Psoas muscle (tissue), 7 donors: ENCODE measurements at regions not wholly inside any gene's neighbourhood (a gene's known extent, or its start where the extent isn't known, plus 50 kb on each side); places are given as distances from the start of the nearest gene placed in this dataset.

Source experiments
- ATAC-seq, 4 donors: fragments of 200-7000 bp; cut with Tn5 transposase; one replicate each; pipeline ENCODE4 v1.9.1; 2020; ENCODE audit warnings: moderate library complexity in 3 of 4, mild to moderate bottlenecking in 2 of 4
- DNase-seq, 2 donors: peaks; one replicate each; pipeline ENCODE4 v3.0.0-alpha.2; 2020
- H3K27ac ChIP-seq: fragments of 200-600 bp; one replicate; pipeline ENCODE4 v1.8.0; 2022
- H3K27me3 ChIP-seq, 3 donors: fragments of 200-600 bp in 1 of 3; one replicate each; pipeline versions ENCODE4 v1.6.1 to v1.8.0; 2013 to 2022; ENCODE audit warnings: low read length in 2 of 3, mild to moderate bottlenecking in 2 of 3, moderate library complexity in 1 of 3; ENCODE audit not compliant: insufficient read depth in 3 of 3
- H3K36me3 ChIP-seq, 2 donors: fragments of 200-600 bp in 1 of 2; one replicate each; pipeline versions ENCODE4 v1.6.1 to v1.8.0; 2013 to 2022; ENCODE audit warnings: low read depth in 1 of 2, mild to moderate bottlenecking in 1 of 2, moderate library complexity in 1 of 2; ENCODE audit not compliant: insufficient read depth in 1 of 2
- H3K4me1 ChIP-seq: fragments of 200-600 bp; one replicate; pipeline ENCODE4 v1.8.0; 2022
- H3K4me3 ChIP-seq: fragments of 200-600 bp; one replicate; pipeline ENCODE4 v1.8.0; 2022; ENCODE audit warnings: mild to moderate bottlenecking
- H3K9me3 ChIP-seq: fragments of 200-600 bp; one replicate; pipeline ENCODE4 v1.8.0; 2022
- WGBS, 3 donors: extraction: QIAGEN DNeasy Blood & Tissue Kit; methylation state at CpG; one replicate each; pipeline versions ENCODE4 v1.1.6 to v1.1.7; 2013; 5-methylcytosine and 5-hydroxymethylcytosine counted together
- intact Hi-C, 2 donors: fragments of 100-400 bp; cut with DNase I; formaldehyde crosslinking; loops; one replicate each; pipeline versions ENCODE4 v1.11.0 to v1.14.2; 2022
- TF ChIP-seq, protein P1 (sequence below): fragments of 200-600 bp; IDR thresholded peaks from one replicate; pipeline ENCODE4 v1.8.0; 2022; ENCODE audit warnings: antibody characterized with exemption
- donor health status: healthy with polysubstance abuse.
- donor health status: DM: no; HTN: no; CAD: no; lungs with moderate emphysema.
- donor health status: Bipolar disorder and iron deficiency.
- donor health status: healthy.
- donor health status: DM: yes; HTN: yes; CAD: no.
- donor health status: DM: no; HTN: no; CAD: no.
- donor health status: DM: yes; HTN: yes; CAD: no.

DNA sequence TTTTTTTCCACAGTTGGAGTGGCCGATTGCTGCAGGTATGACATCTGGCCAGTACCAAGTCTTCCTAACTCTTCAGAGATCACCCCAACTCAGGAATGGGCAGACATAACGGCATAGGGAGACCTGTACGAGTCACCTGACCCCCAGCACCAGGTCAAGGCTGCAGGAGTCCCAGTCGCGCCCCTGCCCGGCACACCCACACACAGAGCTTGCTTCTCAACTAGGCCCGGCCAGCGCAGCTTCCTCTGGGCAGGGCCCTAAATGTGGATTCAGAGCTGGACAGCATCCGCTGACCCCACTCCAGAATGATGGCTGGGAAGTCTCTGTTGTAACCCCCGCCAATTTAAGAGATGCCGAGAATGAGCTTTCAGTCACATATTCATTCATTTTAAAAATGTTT lies 58.8 kb upstream of the CLDN14 start:
- whole genome bisulfite sequencing, 3 donors, result 86 to 90% (median 88%) methylated on average over 11 of the region's 11 CpGs
- Histone ChIP-seq H3K4me3 (no peak overlapping the region), H3K9me3 (no peaks in the 10 kb centered on the region), H3K27ac (no peak overlapping the region), H3K4me1 (no peaks in the 10 kb centered on the region), H3K36me3 (no peaks in the 10 kb centered on the region), H3K27me3 (peaks cover 0 to 40% (median 13%) of the 10 kb centered on the region in 3 donors)
- TF ChIP-seq, protein P1, sequence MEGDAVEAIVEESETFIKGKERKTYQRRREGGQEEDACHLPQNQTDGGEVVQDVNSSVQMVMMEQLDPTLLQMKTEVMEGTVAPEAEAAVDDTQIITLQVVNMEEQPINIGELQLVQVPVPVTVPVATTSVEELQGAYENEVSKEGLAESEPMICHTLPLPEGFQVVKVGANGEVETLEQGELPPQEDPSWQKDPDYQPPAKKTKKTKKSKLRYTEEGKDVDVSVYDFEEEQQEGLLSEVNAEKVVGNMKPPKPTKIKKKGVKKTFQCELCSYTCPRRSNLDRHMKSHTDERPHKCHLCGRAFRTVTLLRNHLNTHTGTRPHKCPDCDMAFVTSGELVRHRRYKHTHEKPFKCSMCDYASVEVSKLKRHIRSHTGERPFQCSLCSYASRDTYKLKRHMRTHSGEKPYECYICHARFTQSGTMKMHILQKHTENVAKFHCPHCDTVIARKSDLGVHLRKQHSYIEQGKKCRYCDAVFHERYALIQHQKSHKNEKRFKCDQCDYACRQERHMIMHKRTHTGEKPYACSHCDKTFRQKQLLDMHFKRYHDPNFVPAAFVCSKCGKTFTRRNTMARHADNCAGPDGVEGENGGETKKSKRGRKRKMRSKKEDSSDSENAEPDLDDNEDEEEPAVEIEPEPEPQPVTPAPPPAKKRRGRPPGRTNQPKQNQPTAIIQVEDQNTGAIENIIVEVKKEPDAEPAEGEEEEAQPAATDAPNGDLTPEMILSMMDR, result no peak
- ATAC-seq, result no peak
- DNase-seq, result no peak
- intact Hi-C loops, result no loop called here

DNA sequence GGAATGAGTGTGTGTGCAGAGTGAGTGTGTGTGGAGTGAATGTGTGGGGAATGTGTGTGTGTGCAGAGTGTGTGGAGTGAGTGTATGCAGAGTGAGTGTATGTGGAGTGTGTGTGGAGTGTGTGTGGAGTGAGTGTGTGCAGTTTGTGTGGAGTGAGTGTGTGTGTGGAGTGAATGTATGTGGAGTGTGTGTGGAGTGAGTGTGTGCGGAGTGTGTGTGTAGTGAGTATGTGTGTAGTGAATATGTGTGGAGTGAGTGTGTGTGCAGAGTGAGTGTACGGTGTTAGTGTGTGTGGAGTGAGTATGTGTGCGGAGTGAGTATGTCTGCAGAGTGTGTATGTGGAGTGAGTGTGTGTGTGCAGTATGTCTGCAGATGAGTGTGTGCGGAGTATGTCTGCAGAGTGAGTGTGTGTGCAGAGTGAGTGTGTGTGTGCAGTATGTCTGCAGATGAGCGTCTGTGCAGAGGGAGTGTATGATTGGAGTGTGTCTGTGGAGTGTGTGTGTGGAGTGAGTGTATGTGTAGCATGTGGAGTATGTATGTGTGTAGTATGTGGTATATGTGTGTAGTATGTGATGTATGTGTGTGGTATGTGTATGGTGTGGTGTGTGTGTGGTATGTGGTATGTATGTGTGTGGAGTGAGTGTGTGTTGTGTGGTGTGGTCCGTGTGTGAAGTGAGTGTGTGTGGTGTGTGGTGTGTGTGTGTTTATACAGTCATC lies 59.7 kb upstream of the CLDN14 start:
- no peak overlapping the region for H3K4me3 ChIP-seq
- no peaks in the 10 kb centered on the region for H3K36me3 ChIP-seq
- 81 to 95% (median 91%) methylated on average over 6 of the region's 6 CpGs for WGBS, 3 donors
- TF ChIP-seq, protein P1, result no peak
- H3K9me3 ChIP-seq, result no peaks in the 10 kb centered on the region
- DNase-seq (no peak), ATAC-seq (no peak)
- H3K4me1 ChIP-seq, result no peaks in the 10 kb centered on the region
- intact Hi-C loops, result no loop called here
- H3K27ac ChIP-seq, result no peak overlapping the region
- peaks cover 0 to 37% (median 12%) of the 10 kb centered on the region in 3 donors for H3K27me3 ChIP-seq

DNA sequence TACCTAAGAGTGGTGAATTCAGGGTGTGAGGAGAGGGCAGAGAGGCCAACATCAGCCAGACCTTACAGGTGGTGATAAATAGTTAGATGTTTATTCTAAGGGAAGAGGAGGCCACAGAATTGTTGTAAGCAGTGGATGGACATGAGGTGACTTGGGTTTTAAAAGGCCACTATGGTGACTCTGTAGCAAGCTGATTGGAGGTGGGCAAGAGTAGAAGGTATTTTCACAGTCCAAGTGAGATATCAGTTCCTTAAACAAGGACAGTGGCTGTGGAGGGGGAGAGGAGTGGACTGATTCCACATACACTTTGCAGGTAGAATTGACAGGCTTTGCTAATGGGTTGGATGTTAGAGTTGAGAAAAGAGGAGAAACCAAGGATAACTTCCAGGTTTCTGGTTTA lies 60.8 kb upstream of the CLDN14 start:
- DNase-seq (no peak), ATAC-seq (no peak)
- Histone ChIP-seq H3K27ac (no peak overlapping the region), H3K36me3 (no peaks in the 10 kb centered on the region), H3K27me3 (peaks cover 0 to 38% (median 10%) of the 10 kb centered on the region in 3 donors), H3K4me3 (no peak overlapping the region), H3K9me3 (no peaks in the 10 kb centered on the region), H3K4me1 (no peaks in the 10 kb centered on the region)
- TF ChIP-seq, protein P1, result no peak
- intact Hi-C loops, result no loop called here

DNA sequence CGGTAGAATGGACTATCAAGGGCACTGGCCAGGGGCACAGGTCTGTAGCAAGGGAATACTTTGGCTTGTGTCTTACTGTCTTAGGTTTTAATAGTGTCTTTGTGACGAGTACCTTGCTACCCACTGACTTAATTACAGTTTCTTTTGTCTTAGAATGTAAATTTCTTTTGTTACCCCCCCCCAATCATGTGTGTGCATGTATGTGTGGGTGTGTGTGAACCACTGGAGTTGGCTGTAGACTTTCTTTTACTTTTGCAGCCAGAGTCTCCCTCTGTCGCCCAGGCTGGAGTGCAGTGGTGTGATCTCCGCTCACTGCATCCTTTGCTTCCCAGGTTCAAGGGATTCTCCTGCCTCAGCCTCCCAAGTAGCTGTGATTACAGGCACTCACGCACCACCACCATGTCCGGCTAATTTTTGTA lies 61.8 kb upstream of the CLDN14 start:
- intact Hi-C loops, result no loop called here
- 86 to 87% (median 87%) methylated on average over 6 of the region's 6 CpGs for WGBS, 3 donors
- TF ChIP-seq, protein P1, result no peak
- Histone ChIP-seq H3K27me3 (peaks cover 0 to 41% (median 10%) of the 10 kb centered on the region in 3 donors), H3K4me1 (no peaks in the 10 kb centered on the region), H3K9me3 (no peaks in the 10 kb centered on the region), H3K36me3 (no peaks in the 10 kb centered on the region), H3K27ac (no peak overlapping the region), H3K4me3 (no peak overlapping the region)
- DNase-seq (no peak), ATAC-seq (no peak)
